Duodenal mucosa (tissue), 2 donors: ENCODE measurements at regions not wholly inside any gene's neighbourhood (a gene's known extent, or its start where the extent isn't known, plus 50 kb on each side); places are given as distances from the start of the nearest gene placed in this dataset.

ENCODE experiments used
- H3K27ac ChIP-seq: one replicate; pipeline ENCODE4 v1.7.0; 2013; ENCODE audit warnings: low read depth, low read length
- H3K27me3 ChIP-seq, 2 donors: one replicate each; pipeline ENCODE4 v1.7.0; 2013; ENCODE audit warnings: low read length in 2 of 2, control low read depth in 1 of 2; ENCODE audit not compliant: insufficient read depth in 2 of 2, control insufficient read depth in 1 of 2
- H3K36me3 ChIP-seq, 2 donors: one replicate each; pipeline ENCODE4 v1.7.0; 2013; ENCODE audit warnings: low read length in 2 of 2, control low read depth in 1 of 2; ENCODE audit not compliant: insufficient read depth in 2 of 2, control insufficient read depth in 1 of 2
- H3K4me1 ChIP-seq, 2 donors: one replicate each; pipeline ENCODE4 v1.7.0; 2013; ENCODE audit warnings: low read length in 2 of 2, control low read depth in 1 of 2; ENCODE audit not compliant: insufficient read depth in 2 of 2, control insufficient read depth in 1 of 2
- H3K4me3 ChIP-seq, 2 donors: one replicate each; pipeline ENCODE4 v1.7.0; 2013; ENCODE audit warnings: low read length in 2 of 2, low read depth in 1 of 2
- H3K9ac ChIP-seq, 2 donors: one replicate each; pipeline ENCODE4 v1.7.0; 2013; ENCODE audit warnings: low read length in 2 of 2, low read depth in 1 of 2
- H3K9me3 ChIP-seq, 2 donors: one replicate each; pipeline ENCODE4 v1.7.0; 2013; ENCODE audit warnings: low read length in 2 of 2, control low read depth in 1 of 2; ENCODE audit not compliant: control insufficient read depth in 1 of 2

DNA sequence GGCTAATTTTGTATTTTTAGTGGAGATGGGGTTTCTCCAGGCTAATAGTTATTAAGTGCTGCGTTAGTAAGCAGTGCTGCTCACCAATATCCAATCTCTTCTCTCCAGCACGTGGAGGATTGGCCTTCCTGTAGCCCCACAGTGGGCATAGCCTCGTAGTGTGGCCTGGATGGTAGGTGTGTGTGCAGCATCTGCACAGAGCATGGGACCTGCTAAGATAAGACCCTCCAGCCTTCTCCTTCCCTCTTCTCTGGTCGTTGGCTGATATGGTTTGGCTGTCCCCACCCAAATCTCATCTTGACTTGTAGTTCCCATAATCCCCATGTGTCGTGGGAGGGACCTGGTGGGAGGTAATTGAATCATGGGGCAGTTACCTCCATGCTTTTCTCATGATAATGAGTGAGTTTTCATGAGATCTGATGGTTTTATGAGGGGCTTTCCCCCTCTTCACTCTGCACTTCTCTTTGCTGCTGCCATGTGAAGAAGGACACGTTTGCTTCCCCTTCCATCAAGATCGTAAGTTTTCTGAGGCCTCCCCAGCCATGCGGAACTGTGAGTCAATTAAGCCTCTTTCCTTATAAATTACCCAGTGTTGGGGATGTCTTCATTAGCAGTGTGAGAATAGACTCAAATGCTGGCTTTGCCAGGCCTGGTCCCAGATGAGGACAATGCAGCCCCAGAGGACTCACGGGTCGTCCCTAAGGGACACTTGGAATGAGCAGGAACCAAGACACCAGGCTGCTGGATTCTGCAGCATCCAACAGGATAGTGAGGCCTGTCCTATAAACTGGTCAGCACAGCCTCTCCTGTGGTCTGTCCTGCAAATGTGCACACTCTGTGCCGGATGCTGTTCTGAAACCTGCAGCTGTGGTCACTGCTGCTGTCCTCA, 63.4 kb upstream of the AFDN start:
- H3K4me1 ChIP-seq = peaks cover 10 to 14% of the 10 kb centered on the region in 2 donors
- no peak overlapping the region for H3K4me3 ChIP-seq
- H3K9ac ChIP-seq = no peak overlapping the region
- no peaks in the 10 kb centered on the region for H3K9me3 ChIP-seq
- H3K27ac ChIP-seq = no peak overlapping the region
- no peaks in the 10 kb centered on the region for H3K27me3 ChIP-seq
- no peaks in the 10 kb centered on the region for H3K36me3 ChIP-seq

DNA sequence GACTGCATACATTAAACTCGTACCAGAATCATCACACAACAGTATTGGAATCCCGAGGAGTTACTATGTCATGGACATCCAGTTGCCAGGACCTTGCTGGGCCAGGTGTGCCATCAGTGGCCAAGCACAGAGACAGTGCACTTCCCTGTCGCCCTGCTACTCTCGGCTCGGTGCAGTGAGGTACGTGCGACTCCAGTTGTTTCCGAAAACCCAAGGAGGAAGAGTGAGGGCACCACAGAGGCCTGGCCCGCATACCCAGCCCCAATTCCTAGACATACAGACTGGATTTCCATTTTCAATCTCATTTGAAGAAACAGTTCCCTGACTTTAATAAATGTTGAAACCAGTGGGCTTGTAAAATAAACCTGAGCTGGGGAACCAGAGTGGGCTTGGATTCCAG, 62.5 kb upstream of the AFDN start:
- Histone ChIP-seq H3K4me1 (peaks cover 10 to 14% of the 10 kb centered on the region in 2 donors), H3K36me3 (no peaks in the 10 kb centered on the region)

DNA sequence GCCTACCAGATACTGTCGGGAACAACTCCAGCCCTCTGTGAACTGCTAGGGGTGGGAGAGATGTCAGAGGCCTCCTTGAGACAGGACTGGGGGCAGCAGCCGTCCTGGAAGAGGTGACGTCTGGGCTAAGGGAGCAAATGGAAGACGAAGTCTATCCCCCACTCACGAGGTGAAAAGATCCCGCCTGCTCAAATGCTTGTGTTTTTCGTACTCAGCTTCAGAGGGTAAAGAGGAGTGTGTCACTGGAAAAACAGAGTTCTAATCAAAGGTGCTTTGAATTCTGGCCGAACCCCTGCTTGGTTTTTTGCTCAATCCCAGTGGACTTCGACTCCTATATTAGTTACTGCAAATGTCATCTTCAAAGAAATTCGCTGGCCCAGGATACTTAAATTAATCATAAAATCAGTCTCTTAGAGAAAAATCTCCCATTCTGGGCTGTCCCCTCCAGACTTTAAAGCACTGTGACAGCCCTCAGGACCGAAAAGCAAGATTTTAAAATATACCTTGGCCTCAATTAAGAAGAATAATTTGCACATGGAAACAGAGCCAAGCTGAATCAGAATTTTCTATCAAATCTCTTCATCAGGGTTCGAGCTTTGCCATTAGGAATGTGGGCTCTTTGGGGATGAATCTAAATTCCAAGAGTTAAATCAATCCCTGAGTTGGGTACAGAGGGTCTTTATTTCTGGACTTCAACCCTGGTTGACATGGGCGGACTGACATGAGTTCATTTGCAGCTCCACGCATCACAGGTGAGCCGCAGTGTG, 61.8 kb upstream of the AFDN start:
- peaks cover 10 to 14% of the 10 kb centered on the region in 2 donors for H3K4me1 ChIP-seq
- H3K36me3 ChIP-seq = no peaks in the 10 kb centered on the region
- H3K4me3 ChIP-seq = no peak overlapping the region
- H3K27ac ChIP-seq = no peak overlapping the region
- H3K9ac ChIP-seq = no peak overlapping the region
- no peaks in the 10 kb centered on the region for H3K27me3 ChIP-seq
- no peaks in the 10 kb centered on the region for H3K9me3 ChIP-seq

More for the DNA sequence above, 62.5 kb upstream of the AFDN start:
- Histone ChIP-seq H3K9ac (no peak overlapping the region), H3K27me3 (no peaks in the 10 kb centered on the region), H3K4me3 (no peak overlapping the region), H3K27ac (no peak overlapping the region), H3K9me3 (no peaks in the 10 kb centered on the region)

DNA sequence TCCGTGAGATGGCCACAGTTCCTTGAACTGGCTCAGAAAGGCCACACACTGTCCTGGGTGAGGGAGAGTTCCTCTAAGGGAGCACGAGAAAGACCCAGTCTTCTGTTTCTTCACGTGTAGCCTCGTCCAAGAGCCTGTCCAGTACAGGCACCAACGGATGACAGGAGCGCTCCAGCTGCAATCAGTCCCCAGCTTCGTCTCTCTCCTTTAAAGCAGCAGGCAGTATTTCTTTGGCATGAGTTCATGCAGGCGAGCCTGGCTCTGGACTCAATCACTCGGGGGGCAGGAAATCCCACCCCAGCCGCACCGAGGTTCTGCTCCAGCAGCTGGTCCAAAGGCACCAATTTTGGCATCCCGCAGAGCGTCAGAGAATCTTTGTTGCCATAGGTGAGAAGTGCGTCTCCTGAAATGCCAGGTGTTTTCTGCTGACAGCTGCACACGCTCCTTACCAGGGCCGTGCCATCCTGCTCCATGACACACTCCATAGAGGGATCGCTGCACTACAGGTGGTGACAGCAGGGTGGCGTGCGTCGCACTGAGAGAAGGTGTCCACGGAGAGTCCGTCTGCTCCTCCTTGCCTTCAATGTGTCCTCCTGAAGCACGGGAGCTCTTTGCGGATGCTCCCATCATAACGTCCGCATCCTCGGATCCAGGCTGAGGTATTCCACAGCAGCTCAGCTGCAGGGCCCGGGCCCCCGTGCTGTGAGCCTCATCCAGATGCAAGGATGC, 59.6 kb upstream of the AFDN start:
- H3K27ac ChIP-seq = no peak overlapping the region
- no peak overlapping the region for H3K4me3 ChIP-seq
- no peaks in the 10 kb centered on the region for H3K27me3 ChIP-seq
- H3K9me3 ChIP-seq = no peaks in the 10 kb centered on the region
- H3K9ac ChIP-seq = no peak overlapping the region
- H3K4me1 ChIP-seq = peaks cover 2 to 4% of the 10 kb centered on the region in 2 donors
- H3K36me3 ChIP-seq = no peaks in the 10 kb centered on the region

DNA sequence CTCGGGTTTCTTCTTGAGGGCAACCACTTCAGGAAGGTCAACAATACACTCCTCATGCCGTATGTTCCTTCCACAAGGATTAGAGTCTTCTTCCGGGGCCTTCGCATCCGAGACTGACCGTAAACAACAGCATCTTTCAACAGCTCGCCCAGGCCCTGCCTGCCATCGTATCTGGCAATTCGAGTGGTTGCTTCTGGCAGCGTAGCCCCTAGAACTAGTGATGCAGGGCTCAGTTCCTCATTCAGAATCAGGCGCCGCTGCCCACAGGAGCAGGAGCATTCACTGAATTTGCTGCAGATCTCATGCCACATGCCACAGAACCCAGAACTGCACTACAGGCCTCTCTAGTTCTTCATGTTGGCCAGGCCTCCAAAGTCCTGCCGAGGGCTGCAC, 59.0 kb upstream of the AFDN start:
- H3K27me3 ChIP-seq = no peaks in the 10 kb centered on the region
- H3K36me3 ChIP-seq = no peaks in the 10 kb centered on the region
- no peaks in the 10 kb centered on the region for H3K4me1 ChIP-seq
- no peak overlapping the region for H3K9ac ChIP-seq
- H3K4me3 ChIP-seq = no peak overlapping the region
- H3K27ac ChIP-seq = no peak overlapping the region
- no peaks in the 10 kb centered on the region for H3K9me3 ChIP-seq

DNA sequence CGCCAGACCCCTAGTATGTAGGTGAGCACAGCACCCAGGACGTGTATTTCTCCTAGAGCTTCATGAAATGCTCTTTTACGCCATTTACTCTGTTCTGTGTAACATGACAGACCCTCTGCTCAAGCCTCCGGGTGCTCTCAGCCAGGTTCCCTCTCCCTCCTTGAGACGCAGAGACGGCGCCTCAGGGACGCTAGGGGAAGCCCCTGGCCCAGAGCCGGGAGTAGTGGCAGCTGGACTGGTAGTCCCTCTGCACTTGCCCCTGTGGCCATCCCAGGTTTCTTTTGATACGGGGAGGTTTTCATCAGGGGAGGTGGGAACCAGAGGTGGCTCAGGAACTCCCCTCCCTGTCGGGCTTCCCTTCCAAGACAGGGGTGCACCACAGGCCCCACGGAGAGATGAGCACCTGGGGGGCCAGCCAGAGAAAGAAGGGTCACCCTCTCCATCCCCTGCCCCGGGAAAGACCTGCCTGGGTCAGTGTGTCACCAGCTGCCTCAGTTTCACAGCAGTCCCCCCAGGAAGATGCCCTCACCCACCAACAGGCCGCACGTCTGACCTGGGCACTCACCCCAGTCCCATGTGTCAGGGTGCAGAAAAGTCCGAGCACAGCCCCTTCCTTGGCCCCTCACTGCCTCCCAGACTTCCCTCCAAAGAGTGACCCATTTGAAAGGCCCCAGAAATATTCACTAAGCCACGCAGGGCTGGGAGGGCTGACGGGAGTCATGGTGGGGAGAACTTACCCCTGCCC, 58.1 kb upstream of the AFDN start:
- H3K4me1 ChIP-seq = no peaks in the 10 kb centered on the region
- H3K9me3 ChIP-seq = no peaks in the 10 kb centered on the region
- H3K27me3 ChIP-seq = no peaks in the 10 kb centered on the region
- no peak overlapping the region for H3K4me3 ChIP-seq
- no peak overlapping the region for H3K9ac ChIP-seq
- H3K36me3 ChIP-seq = no peaks in the 10 kb centered on the region
- no peak overlapping the region for H3K27ac ChIP-seq

DNA sequence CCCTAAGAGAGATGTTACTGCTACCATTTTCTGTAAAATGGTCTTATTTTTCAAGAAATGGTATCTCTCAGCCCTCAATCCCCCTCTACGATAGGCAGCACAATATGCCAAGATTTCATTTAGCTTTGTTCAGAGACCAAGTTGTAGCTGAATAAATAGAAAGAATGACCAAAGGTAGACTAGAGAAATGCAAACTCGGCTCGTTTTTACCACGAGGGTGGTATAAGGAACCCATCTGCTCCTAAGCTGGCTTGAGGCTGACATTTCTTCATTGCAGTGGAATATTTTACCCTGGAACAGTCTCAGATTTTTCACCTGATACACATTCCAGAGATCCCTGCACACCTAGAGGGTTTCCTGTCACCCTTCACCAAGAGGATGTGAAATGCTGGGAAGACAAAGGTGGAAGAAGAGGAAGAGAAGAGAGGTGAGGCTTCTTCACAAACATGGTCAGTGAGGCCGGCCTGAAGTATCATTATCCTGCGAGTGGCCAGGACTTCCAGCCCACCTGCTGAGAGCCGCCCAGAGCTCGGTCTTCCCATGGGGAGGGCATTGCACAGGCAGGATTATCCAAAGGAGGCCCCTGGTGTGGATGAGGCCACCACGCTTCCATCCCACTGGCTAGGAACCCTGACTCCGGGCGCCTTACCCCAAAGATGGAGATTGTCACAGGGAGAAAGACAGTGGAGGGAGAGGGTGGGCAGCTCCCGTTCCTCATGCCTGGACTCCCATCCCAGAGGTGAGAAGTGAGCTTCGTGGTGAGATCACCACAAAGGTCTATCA, 57.1 kb upstream of the AFDN start:
- Histone ChIP-seq H3K9me3 (no peaks in the 10 kb centered on the region), H3K27ac (no peak overlapping the region)

DNA sequence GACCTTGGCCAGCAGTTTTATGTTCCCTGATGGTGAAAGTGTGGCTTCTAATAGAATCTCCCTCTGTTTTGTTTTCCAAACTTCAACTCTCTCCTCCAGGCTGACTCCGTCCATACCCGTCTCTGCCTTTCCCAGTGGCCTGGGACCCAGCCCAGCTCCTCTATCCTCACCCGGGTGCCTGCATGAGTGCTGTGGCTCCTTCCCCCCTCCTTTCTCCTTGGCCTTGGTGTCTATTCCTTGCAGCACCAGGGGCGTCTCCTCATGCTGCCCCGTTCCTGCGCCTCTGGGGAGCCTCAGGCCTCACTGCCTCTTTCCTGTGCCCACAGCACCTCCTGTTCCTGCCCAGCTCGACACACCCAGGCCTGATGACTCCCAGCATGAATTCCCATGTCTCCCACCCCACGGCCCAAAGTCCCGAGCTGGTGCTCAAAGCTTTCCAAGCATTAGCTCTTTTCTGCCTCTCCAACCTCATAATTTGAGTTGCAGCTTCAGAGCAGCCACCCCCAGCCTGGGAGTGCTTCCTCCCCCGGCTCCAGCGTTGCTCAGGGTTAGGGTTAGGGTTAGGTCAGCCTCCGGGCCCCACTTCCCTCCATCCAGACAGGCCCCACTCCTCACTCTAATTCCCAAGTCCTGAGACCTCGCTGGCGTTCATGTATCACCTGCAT, 56.3 kb upstream of the AFDN start:
- Histone ChIP-seq H3K4me1 (no peaks in the 10 kb centered on the region), H3K9ac (no peak overlapping the region), H3K9me3 (no peaks in the 10 kb centered on the region), H3K27ac (no peak overlapping the region), H3K4me3 (no peak overlapping the region), H3K36me3 (no peaks in the 10 kb centered on the region), H3K27me3 (no peaks in the 10 kb centered on the region)

More for the DNA sequence above, 57.1 kb upstream of the AFDN start:
- H3K27me3 ChIP-seq = no peaks in the 10 kb centered on the region
- no peak overlapping the region for H3K9ac ChIP-seq
- H3K36me3 ChIP-seq = no peaks in the 10 kb centered on the region
- H3K4me3 ChIP-seq = no peak overlapping the region
- H3K4me1 ChIP-seq = no peaks in the 10 kb centered on the region

DNA sequence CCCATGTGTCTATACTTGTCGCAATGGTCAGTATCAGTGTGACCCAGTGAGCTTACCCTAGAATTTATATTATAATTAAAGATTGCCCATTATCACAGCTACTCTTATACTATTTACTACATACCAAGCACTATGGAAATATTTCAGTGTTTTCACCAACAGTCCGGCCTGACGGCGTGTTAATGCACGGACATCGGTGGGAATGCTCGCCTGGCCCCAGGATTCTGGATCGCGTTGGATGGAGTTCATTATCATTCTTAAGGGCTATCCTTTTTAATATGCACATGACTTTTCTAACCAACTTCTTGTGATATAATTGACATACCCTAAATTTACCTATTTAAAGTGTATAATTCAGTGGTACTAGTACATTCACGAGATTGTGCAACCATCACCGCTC, 51.8 kb upstream of the AFDN start:
- Histone ChIP-seq H3K27me3 (no peaks in the 10 kb centered on the region), H3K36me3 (no peaks in the 10 kb centered on the region)

More for the DNA sequence above, 51.8 kb upstream of the AFDN start:
- H3K4me1 ChIP-seq = peaks cover 0 to 8% of the 10 kb centered on the region in 2 donors
- H3K9ac ChIP-seq = no peak overlapping the region
- no peak overlapping the region for H3K4me3 ChIP-seq
- H3K9me3 ChIP-seq = no peaks in the 10 kb centered on the region
- H3K27ac ChIP-seq = no peak overlapping the region
